HTR-8/SVneo (cell line): ENCODE measurements at regions not wholly inside any gene's neighbourhood (a gene's known extent, or its start where the extent isn't known, plus 50 kb on each side); places are given as distances from the start of the nearest gene placed in this dataset.

ENCODE experiments used
- DNase-seq: peaks from one replicate; pipeline ENCODE4 v3.0.0; 2011; ENCODE audit warnings: low spot score, mixed read lengths; ENCODE audit not compliant: insufficient read length
- FAIRE-seq: peaks from 2 replicates; lab custom pipeline; 2011; peaks lifted over from hg19 to GRCh38; lab: Jason Lieb, UNC

DNA sequence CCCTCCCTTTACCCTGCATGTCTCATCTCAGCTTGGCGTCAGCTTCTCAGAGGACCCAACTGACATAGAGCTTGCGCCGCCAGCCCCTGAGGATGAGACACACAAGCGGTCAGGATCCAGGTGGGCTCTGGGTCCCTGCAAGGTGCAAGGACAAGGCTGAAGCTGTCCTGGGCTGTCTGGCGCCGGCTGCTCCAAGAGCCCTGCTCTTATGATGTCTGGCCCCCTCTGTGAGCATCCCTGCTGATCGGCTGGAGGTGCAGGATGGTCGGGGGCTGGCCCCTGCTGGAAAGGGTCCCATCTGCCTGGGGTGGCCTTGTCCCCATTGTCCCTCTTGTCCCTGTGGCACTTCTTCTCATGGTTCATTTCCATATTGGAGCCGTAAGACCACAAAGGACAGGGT is 479.0 kb downstream of the NPHP4 start:
- FAIRE-seq, result no peak
- no peak for DNase-seq

GRCh38 chr1:5511381-5512097 is 480.7 kb downstream of the NPHP4 start:
- FAIRE-seq (no peak), DNase-seq (no peak)

DNA sequence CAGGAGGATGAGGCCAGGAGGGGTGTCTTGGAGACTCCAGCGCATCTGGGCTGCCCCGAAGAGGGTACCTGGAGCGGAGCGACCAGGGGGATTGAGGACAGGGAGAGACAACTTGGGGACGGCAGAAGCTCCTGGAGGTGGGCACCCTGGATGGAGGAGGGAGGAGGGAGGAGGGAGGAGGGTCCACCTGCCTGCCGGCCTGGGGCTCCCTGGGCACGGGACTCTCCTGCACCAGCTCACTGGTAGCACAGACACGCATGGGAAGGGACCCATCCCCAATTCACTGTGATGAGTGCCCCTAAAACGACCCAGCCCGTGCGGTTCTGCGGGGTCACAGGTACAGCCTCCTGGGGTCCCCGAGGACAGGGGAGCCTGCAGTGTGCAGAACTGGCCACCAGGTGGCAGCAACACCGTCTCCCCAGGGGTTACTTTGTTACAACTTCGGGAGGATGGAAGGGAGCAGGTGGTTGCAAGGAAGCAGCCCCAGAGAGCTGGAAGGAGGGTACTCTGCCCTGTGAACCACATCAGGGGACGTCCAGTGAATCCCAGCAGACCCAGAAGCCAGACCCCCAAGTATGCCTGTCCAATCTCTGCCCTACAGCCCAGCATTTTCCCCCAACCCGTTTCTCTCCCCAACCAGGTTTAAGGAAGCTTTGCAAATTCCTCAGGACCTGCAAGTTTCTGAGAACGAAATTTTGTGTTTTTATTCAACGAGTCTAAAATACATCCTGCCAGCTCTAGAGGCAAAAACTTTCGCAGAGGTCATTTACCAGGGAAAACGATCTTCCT is 482.4 kb downstream of the NPHP4 start:
- DNase-seq (peak; percentile 72), FAIRE-seq (no peak)

DNA sequence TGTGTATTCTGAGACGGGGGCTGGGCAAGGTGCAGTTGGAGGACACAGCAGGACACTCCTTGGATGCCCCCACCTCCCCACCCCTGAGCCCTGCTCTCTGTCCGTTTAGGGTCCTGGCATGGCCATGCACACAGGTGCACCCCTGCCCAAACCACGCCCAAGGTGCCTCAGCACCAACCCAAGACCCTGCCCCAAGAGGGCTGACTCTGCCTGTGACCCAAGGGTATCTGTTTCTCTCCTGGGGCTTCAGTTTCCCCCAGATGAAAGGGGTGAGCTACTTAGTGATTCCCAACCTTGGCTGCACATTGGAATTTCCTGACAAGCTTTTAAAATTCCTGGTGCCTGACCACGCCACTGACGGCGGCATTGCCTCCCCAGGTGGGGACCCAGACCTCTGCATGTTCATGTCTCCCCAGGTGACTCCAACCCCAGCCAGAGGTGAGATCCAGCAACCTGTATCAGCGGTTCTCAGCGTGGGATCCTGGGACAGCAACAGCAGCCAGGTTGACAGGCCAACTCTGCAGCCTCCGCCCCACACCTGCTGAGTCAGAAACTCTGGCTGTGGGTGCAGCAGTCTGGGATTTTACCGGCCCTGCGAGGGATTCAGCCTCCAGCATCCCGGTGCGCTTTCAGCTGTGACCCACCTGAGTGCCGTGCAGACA is 483.4 kb downstream of the NPHP4 start:
- FAIRE-seq, result no peak

GRCh38 chr1:5507340-5507739 is 484.9 kb downstream of the NPHP4 start:
- DNase-seq, result no peak
- no peak for FAIRE-seq

More for the DNA sequence above, 483.4 kb downstream of the NPHP4 start:
- no peak for DNase-seq

DNA sequence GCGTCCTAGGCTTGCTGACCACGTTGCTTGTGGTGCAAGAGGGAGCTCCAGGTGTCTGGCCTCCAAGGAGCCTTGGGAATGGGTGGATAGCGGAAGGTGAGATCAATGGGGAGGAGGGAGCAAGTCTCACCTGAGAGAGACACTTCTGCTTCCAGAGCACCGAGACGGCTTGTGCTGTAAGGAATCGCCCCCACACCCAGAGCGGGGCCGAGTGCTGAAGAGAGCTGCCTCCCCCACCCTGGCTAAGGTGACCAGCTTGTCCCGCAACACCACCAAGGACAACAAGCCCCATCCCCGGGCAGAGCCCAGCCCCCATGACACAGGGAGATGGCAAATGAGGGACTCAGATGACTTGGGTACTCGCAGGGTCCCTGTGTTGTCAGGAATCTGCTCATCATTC is 485.6 kb downstream of the NPHP4 start:
- FAIRE-seq (no peak), DNase-seq (no peak)

GRCh38 chr1:5505944-5506343 is 486.3 kb downstream of the NPHP4 start:
- no peak for FAIRE-seq
- DNase-seq, result no peak

- no peak for DNase-seq
- FAIRE-seq, result no peak
Observed at GRCh38 chr1:5504364-5504740, 487.9 kb downstream of the NPHP4 start.

DNA sequence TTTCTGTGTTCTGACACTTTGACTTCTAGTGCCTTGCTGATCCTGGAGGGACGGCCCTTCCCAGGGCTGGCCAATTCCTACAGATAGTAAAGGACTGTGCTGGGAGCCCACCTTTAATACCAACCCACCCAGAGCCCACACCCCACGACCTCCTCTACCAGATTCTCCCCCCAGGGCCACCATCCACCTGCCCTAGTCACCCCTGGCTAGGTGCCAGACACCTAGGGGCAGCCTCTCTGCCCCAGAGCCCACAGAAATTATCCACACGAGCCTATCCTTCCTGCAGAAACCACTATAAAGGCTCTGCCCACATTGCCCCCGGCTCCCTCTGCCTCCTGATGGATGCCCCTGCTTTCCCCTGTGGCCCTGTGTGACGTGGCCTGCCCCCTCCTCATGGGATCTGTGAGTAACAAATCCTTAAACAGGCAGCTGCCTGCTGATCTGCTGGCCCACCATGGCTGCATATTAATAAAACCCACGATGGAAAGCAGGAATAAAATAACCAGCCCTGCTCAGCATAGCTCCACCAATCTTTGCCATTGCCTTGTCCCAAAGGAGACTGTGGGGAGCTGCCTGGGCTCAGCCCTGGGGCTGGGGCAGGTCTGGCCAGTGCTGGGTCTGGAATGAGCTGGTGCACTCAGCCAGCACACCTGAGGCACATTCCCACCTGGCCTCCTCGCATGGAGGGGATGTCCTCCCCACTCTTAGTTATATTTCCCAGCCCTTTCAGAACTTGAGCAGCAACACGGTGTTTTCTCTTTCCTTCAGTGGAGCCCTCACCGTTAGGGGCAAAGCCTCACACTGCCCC is 488.5 kb downstream of the NPHP4 start:
- DNase-seq (no peak), FAIRE-seq (no peak)

- FAIRE-seq (no peak), DNase-seq (no peak)
Observed at GRCh38 chr1:5502311-5503194, 489.7 kb downstream of the NPHP4 start.

DNA sequence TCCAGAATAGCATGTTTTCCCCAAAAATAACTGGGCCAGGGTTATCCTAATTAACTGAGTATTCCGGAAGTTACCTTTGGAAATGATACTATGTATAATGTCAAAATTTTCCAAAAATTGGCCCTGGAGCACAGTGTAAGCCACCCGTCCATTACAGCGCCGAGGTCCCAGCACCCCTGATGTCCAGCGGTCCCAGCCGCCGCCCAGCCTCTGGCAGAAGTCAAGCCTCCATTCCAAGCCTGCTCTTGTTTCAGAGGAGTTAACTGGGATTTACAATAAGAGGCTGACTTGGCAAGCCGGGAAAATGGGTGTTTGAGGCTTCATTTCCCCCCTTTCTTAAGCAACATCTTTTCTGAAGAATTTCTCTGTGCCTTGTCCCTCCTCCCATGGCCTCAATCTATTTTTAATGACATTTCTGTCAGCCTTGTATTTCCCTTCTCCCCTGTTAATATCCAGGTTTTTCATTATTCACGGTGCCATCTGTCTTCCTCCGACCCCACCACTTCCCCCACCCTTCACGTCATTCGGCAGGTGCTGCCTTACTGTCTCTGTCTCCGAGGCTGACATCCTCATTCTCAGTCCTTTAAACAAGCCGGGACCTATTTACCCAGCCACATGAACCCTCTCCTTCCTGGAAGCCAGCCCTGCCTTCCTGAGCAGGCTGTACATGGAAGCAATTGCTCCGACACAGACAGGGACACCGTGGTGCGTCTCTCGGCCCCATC is 490.9 kb downstream of the NPHP4 start:
- DNase-seq (no peak), FAIRE-seq (no peak)

DNA sequence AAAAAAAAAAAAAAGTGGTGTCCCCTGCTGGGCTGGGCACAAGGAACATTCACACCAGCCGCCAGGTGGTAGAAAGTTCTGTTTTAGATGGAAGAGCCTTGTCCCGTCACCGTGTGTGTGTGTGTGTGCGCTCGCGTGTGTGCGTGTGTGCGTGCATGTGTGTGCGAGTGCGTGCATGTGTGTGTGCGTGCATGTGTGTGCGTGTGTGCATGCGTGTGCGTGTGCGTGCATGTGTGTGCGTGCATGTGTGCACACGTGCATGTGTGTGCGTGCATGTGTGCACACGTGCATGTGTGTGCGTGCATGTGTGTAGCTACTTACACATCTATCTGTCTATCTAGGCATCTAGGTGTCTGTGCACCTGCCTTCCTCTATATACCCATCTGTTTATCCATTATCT is 491.7 kb downstream of the NPHP4 start:
- FAIRE-seq, result peak; percentile 58
- no peak for DNase-seq

GRCh38 chr1:5497503-5497902 is 494.7 kb downstream of the NPHP4 start:
- DNase-seq (no peak), FAIRE-seq (no peak)

DNA sequence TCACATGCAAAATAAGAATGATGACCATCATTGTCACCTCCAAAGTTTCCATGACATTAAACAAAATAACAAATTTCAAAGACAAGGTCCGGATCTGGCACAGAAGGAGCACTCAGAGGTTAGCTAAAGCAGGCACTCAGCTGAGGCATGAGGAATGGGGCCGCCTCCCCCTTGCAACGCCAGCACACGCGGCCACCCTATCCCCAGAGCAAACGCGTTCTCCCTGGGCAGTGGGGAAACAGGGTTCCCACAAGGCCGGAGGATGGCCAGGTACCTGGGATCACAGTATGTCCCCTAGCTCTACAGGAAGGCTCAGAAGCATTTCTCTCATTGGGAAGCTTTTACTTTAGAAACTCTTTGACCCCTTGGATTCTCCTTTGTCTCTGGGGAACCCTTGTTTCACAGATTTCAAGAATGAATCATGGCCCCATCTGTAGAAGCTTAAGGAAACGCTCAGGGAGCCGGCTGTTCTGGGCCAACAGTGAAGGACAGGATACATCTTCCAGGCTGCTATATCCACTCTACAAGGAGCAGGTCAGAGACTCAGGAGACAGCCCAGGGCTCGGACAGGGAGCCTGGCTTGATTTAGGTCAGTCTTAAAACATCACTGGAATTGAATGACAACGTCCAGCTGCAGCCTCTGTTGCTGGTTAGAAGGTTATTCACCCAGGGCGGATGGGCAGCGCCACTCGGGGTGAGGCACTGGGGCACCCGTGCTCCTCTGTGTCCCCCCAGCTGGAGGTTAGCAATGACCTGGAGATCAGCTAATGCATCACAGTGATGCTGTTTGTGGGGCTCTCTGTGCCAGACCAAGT is 496.4 kb downstream of the NPHP4 start:
- DNase-seq (no peak), FAIRE-seq (no peak)

DNA sequence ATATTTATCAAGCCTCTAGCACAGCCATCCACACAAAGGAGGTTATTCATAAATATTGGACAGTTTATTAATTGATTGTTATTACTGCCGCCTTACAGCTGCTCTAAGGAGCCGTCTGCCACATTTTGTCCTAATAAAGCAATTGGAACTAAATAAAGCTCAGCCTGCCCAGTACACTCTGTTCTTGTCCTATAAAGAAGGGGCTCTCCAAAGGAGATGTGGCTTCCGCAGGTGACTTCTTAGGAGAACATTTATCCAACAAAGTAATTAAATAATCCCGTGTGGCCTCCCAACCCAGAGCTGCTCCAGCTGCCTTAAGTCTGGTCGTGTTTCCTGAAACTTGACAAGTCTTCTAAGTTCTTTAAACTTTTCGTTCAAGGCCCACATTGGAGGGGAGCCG is 497.7 kb downstream of the NPHP4 start:
- no peak for FAIRE-seq

GRCh38 chr1:5493851-5494311 is 498.3 kb downstream of the NPHP4 start:
- DNase-seq, result no peak
- no peak for FAIRE-seq

More for the DNA sequence above, 497.7 kb downstream of the NPHP4 start:
- no peak for DNase-seq

GRCh38 chr1:5493275-5493674 is 498.9 kb downstream of the NPHP4 start:
- DNase-seq (no peak), FAIRE-seq (no peak)

DNA sequence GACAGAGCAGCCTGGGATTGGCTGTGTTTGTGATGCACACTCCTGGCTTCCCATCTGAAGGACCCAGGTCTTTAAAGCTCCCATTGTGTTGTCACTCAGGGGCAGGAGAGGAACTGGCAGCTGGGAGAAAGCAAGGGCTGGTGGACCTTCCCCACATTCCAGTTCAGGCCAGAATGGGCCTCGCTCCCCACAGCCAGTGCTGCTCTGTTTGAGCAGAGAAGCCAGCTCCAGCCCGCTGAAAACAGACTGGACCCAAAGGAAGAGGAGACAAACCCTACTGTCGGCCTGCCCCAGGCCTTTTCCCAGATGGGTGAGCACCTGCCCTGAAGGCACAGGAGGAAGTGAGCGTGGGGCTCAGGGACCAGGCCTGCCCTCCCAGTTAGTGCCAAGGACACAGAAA is 499.4 kb downstream of the NPHP4 start:
- FAIRE-seq (no peak), DNase-seq (no peak)
